ENCODE measurements at regions not wholly inside any gene's neighbourhood (a gene's known extent, or its start where the extent isn't known, plus 50 kb on each side); places are given as distances from the start of the nearest gene placed in this dataset.

- Mint-ChIP-seq H3K4me1 (ENCODE audit: low read depth) (no peaks in the 10 kb centered on the region), H3K9me3 (peaks cover 5% of the 10 kb centered on the region), H3K27me3 (ENCODE audit: low read depth) (no peaks in the 10 kb centered on the region), H3K4me3 (no peak overlapping the region), H3K36me3 (ENCODE audit: low read depth) (no peaks in the 10 kb centered on the region), H3K27ac (no peak overlapping the region)
These were observed 88.0 kb upstream of the SOX4 start for GRCh38 chr6:21505574-21505990.

- Mint-ChIP-seq H3K4me3 (no peak overlapping the region), H3K27me3 (ENCODE audit: low read depth) (no peaks in the 10 kb centered on the region), H3K27ac (no peak overlapping the region), H3K4me1 (ENCODE audit: low read depth) (no peaks in the 10 kb centered on the region), H3K36me3 (ENCODE audit: low read depth) (no peaks in the 10 kb centered on the region), H3K9me3 (peaks cover 5% of the 10 kb centered on the region)
These were observed 87.4 kb upstream of the SOX4 start for GRCh38 chr6:21506126-21506525.

DNA sequence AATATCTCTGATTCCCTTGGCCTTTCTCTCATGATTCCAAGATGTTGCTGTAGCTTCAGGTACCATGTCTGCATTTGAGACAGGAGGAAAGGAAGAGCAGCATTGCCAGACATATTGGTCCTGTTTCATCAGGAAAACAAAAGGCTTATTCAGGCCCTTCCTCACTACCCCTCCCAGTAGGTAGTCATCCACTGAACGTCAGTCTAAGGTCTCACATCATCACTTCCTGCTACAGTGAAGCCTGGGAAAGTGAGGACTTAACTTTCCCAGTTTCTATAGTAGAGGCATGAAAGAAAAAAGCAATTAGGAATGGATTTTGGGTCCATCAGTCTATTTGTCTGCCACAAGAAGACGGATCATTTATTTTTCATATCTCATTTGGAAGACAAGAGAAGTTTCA is 85.7 kb upstream of the SOX4 start:
- Mint-ChIP-seq H3K4me3 (no peak overlapping the region), H3K36me3 (ENCODE audit: low read depth) (no peaks in the 10 kb centered on the region), H3K27me3 (ENCODE audit: low read depth) (no peaks in the 10 kb centered on the region), H3K27ac (no peak overlapping the region), H3K4me1 (ENCODE audit: low read depth) (no peaks in the 10 kb centered on the region), H3K9me3 (no peaks in the 10 kb centered on the region)

DNA sequence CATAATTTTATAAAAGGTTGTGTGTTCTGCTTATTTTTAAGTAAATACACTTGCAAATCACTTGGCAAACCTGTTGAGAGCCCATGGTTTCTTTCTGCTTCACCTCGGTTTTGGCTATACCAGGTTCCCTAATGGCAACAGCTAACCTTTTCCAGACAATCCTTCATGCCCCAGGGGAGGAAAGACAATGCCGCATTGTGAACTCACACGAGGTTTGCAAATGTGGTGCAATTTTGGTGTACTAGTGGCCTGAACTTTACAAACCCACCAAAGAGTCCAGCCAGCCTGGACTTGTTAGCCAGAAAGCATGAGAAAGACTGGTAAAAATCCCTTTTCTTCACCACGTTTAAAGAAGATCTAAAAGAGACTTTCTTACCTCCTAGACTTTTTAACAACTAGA is 84.8 kb upstream of the SOX4 start:
- no peak overlapping the region for H3K4me3 Mint-ChIP-seq

GRCh38 chr6:21511891-21512550 is 81.5 kb upstream of the SOX4 start:
- H3K4me1 Mint-ChIP-seq (ENCODE audit: low read depth), result no peaks in the 10 kb centered on the region
- H3K27ac Mint-ChIP-seq, result no peak overlapping the region
- no peaks in the 10 kb centered on the region for H3K9me3 Mint-ChIP-seq
- no peak overlapping the region for H3K4me3 Mint-ChIP-seq
- H3K36me3 Mint-ChIP-seq (ENCODE audit: low read depth), result no peaks in the 10 kb centered on the region
- no peaks in the 10 kb centered on the region for H3K27me3 Mint-ChIP-seq (ENCODE audit: low read depth)

More for the DNA sequence above, 84.8 kb upstream of the SOX4 start:
- H3K27ac Mint-ChIP-seq, result no peak overlapping the region
- no peaks in the 10 kb centered on the region for H3K36me3 Mint-ChIP-seq (ENCODE audit: low read depth)
- no peaks in the 10 kb centered on the region for H3K9me3 Mint-ChIP-seq
- H3K4me1 Mint-ChIP-seq (ENCODE audit: low read depth), result no peaks in the 10 kb centered on the region
- no peaks in the 10 kb centered on the region for H3K27me3 Mint-ChIP-seq (ENCODE audit: low read depth)

DNA sequence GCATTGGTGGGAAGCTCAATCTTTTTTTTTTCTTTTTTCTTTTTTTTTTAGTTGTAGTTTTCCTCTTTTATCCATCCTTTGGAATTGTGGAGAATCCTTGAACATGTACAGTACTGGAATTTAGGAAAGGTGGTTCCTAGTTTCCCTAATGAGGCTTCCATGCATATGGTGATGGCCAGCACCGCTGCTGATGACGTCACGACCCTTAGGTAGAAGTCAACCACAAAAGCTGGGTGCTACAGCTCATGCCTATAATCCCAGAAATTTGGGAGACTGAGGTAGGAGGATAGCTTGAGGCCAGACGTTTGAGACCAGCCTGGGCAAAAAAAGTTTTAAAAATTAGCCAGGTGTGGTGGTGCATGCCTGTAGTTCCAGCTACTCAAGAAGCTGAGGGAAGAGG is 79.3 kb upstream of the SOX4 start:
- Mint-ChIP-seq H3K4me1 (ENCODE audit: low read depth) (no peaks in the 10 kb centered on the region), H3K9me3 (no peaks in the 10 kb centered on the region), H3K27me3 (ENCODE audit: low read depth) (no peaks in the 10 kb centered on the region), H3K4me3 (no peak overlapping the region), H3K36me3 (ENCODE audit: low read depth) (no peaks in the 10 kb centered on the region), H3K27ac (no peak overlapping the region)

DNA sequence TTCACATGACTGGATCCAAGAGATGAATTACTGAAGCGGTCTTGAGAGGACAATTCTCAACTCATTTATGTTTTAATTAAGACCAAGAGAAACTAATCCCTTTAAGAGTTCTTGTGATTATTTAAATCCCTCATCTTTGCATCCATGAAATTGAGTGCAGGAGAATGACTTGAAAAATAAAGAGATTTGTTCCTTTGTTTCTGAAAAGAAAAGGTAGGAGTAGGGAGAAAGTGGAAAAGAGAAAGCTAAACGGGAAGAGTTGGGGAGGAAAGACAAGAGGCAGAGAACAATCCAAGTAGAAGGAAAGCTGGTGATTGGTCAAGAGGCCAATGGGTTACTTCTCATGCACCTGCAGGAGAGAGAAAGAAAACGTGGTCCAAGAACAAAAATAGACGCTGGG is 75.2 kb upstream of the SOX4 start:
- Mint-ChIP-seq H3K27ac (no peak overlapping the region), H3K4me3 (no peak overlapping the region), H3K9me3 (no peaks in the 10 kb centered on the region), H3K27me3 (ENCODE audit: low read depth) (no peaks in the 10 kb centered on the region), H3K36me3 (ENCODE audit: low read depth) (no peaks in the 10 kb centered on the region), H3K4me1 (ENCODE audit: low read depth) (no peaks in the 10 kb centered on the region)

GRCh38 chr6:21519642-21520041 is 73.9 kb upstream of the SOX4 start:
- Mint-ChIP-seq H3K4me3 (no peak overlapping the region), H3K36me3 (ENCODE audit: low read depth) (no peaks in the 10 kb centered on the region), H3K27me3 (ENCODE audit: low read depth) (no peaks in the 10 kb centered on the region), H3K4me1 (ENCODE audit: low read depth) (no peaks in the 10 kb centered on the region), H3K27ac (no peak overlapping the region), H3K9me3 (no peaks in the 10 kb centered on the region)

- Mint-ChIP-seq H3K9me3 (no peaks in the 10 kb centered on the region), H3K4me1 (ENCODE audit: low read depth) (no peaks in the 10 kb centered on the region), H3K36me3 (ENCODE audit: low read depth) (no peaks in the 10 kb centered on the region), H3K4me3 (no peak overlapping the region), H3K27ac (no peak overlapping the region), H3K27me3 (ENCODE audit: low read depth) (no peaks in the 10 kb centered on the region)
These were observed 72.3 kb upstream of the SOX4 start for GRCh38 chr6:21521276-21521675.

DNA sequence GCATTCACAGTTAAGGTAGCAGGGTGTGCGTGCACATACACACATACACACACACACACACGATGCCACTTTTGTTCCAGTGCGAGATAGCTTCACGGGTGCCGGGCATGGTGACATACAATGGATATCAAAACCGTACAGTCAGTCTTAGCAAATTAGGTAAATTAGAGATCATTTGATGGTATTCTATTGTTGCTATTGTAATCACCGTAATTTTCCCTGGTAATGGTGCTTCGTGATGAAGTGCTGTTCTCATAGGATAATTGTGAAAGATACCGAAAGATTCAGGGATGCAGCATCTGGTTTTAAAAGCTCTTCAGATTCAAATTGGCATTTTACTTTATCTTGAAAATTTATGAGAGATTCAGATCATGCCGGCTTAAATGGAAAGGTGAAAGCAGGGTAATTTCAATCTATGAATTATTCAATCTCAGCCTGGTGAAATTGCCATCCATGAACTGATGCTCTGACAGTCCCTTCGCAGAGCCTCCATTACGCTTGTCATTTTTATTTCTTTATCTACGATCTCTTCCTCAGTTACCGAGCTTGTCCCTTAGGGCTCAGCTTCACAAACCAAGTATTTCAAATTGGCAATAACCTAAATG is 71.3 kb upstream of the SOX4 start:
- H3K36me3 Mint-ChIP-seq (ENCODE audit: low read depth), result no peaks in the 10 kb centered on the region
- no peaks in the 10 kb centered on the region for H3K27me3 Mint-ChIP-seq (ENCODE audit: low read depth)
- no peaks in the 10 kb centered on the region for H3K4me1 Mint-ChIP-seq (ENCODE audit: low read depth)
- H3K9me3 Mint-ChIP-seq, result no peaks in the 10 kb centered on the region
- H3K27ac Mint-ChIP-seq, result no peak overlapping the region
- no peak overlapping the region for H3K4me3 Mint-ChIP-seq

DNA sequence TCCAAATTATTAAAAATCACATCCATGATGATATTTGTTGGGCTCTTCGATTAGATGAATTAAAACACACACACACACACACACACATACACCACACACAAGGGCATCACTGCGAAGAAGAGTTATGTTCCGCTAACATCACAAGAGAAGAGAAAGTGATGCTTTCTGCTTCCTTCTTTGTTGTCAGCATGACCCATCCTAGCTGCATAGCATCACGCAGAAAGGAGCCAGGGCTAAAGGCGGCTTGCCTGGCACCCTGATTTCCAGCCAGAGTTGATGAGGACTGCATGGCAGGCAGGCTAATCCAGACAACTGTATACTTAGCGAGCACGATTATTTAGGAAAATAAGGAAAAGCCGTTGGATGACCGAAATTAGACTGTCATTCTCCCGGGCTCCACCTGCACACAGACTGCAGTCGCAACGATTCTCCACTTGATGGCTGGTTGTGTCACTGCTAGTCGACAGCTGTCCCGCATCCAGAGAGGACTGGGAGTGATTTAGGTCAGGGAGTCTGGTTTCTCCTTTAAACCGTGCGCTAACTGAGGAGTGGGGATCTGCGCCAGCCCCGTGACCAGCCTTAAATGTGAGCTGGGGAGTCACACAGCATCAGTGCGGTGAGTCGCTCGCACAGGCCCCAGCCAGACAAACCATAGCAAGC is 70.6 kb upstream of the SOX4 start:
- H3K27ac Mint-ChIP-seq, result no peak overlapping the region
- H3K4me1 Mint-ChIP-seq (ENCODE audit: low read depth), result no peaks in the 10 kb centered on the region
- no peaks in the 10 kb centered on the region for H3K27me3 Mint-ChIP-seq (ENCODE audit: low read depth)
- no peaks in the 10 kb centered on the region for H3K9me3 Mint-ChIP-seq
- H3K4me3 Mint-ChIP-seq, result no peak overlapping the region
- no peaks in the 10 kb centered on the region for H3K36me3 Mint-ChIP-seq (ENCODE audit: low read depth)

GRCh38 chr6:21523652-21524051 is 69.9 kb upstream of the SOX4 start:
- H3K27me3 Mint-ChIP-seq (ENCODE audit: low read depth), result no peaks in the 10 kb centered on the region
- H3K36me3 Mint-ChIP-seq (ENCODE audit: low read depth), result no peaks in the 10 kb centered on the region
- no peak overlapping the region for H3K4me3 Mint-ChIP-seq
- no peaks in the 10 kb centered on the region for H3K9me3 Mint-ChIP-seq
- H3K27ac Mint-ChIP-seq, result no peak overlapping the region
- no peaks in the 10 kb centered on the region for H3K4me1 Mint-ChIP-seq (ENCODE audit: low read depth)

GRCh38 chr6:21524201-21524600 is 69.3 kb upstream of the SOX4 start:
- H3K27me3 Mint-ChIP-seq (ENCODE audit: low read depth), result no peaks in the 10 kb centered on the region

GRCh38 chr6:21526974-21527373 is 66.6 kb upstream of the SOX4 start:
- no peaks in the 10 kb centered on the region for H3K36me3 Mint-ChIP-seq (ENCODE audit: low read depth)
- no peaks in the 10 kb centered on the region for H3K9me3 Mint-ChIP-seq
- H3K27me3 Mint-ChIP-seq (ENCODE audit: low read depth), result no peaks in the 10 kb centered on the region
- no peaks in the 10 kb centered on the region for H3K4me1 Mint-ChIP-seq (ENCODE audit: low read depth)
- no peak overlapping the region for H3K27ac Mint-ChIP-seq
- no peak overlapping the region for H3K4me3 Mint-ChIP-seq

More at GRCh38 chr6:21524201-21524600, 69.3 kb upstream of the SOX4 start:
- H3K27ac Mint-ChIP-seq, result no peak overlapping the region
- no peaks in the 10 kb centered on the region for H3K36me3 Mint-ChIP-seq (ENCODE audit: low read depth)
- no peaks in the 10 kb centered on the region for H3K9me3 Mint-ChIP-seq
- no peak overlapping the region for H3K4me3 Mint-ChIP-seq
- H3K4me1 Mint-ChIP-seq (ENCODE audit: low read depth), result no peaks in the 10 kb centered on the region

- H3K4me3 Mint-ChIP-seq, result no peak overlapping the region
- H3K4me1 Mint-ChIP-seq (ENCODE audit: low read depth), result no peaks in the 10 kb centered on the region
- H3K9me3 Mint-ChIP-seq, result no peaks in the 10 kb centered on the region
- H3K27ac Mint-ChIP-seq, result no peak overlapping the region
- H3K36me3 Mint-ChIP-seq (ENCODE audit: low read depth), result no peaks in the 10 kb centered on the region
- no peaks in the 10 kb centered on the region for H3K27me3 Mint-ChIP-seq (ENCODE audit: low read depth)
These were observed 65.8 kb upstream of the SOX4 start for GRCh38 chr6:21527731-21528130.
